HG03521 (cell line): ENCODE measurements at regions not wholly inside any gene's neighbourhood (a gene's known extent, or its start where the extent isn't known, plus 50 kb on each side); places are given as distances from the start of the nearest gene placed in this dataset.

Experiments
- ATAC-seq: cut with Tn5 transposase; IDR thresholded peaks from one replicate; pipeline ENCODE4 v1.9.1; 2021; ENCODE audit warnings: mild to moderate bottlenecking, moderate library complexity; ENCODE audit not compliant: unreplicated experiment

DNA sequence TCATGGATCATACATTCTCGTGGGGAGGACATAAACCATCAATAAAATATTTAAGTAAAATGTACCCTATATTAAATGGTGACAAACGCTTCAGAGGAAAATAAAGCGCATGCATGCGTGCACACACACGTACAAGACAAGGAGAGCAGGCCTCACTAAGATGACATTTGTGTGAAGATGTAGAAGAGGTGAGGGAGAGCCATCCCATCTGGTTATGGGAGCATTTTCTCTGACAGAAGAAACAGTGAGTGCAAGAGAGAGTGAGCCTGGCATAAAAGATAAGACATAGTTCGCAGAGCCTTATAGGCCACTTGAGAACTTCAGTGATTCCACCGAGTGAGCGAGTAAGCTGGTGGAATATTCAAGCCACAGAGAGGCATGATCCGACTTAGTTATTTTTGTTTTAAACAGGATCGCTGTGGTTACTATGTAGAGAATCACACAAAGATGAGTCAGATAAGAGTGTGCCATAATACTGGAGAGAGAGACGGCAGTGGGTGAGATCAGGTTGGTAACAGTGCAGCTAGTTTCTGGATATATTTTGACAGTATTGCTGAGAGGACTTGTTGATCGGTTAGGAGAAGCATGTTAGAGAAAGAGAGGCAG, 624.2 kb downstream of the PLPP3 start:
- ATAC-seq = no peak

DNA sequence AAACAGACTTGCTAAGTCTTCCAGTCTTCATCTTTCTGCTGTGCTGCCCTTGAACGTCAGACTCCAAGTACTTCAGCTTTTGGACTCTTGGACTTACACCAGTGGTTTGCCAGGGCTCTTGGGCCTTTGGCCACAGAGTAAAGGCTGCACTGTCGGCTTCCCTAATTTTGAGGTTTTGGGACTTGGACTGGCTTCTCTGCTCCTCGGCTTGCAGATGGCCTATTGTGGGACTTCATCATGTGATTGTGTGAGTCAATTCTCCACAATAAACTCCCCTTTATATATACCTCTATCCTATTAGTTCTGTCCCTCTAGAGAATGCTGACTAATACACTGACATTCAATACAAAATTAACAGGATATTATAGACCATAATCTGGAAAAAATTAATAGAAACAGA, 628.1 kb downstream of the PLPP3 start:
- ATAC-seq = no peak

DNA sequence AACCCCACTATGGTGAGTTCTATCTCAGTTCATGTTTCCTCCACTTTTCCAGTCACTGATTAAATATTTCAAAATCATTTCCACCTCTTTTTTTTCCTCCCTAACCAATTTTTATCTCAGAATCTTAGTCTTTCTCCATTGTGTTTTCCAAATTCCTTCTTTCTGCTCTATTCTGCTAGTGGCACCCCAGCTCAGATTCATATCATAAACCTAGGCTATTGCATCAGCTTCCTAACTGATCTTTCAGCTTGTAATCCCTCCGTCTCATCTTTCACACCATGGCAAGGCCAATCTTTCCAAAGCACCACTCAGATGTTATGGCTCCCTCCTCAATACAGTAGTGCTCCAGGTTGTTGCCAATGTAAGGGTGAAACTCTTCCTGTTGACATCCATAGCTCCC, 631.9 kb downstream of the PLPP3 start:
- no peak for ATAC-seq

DNA sequence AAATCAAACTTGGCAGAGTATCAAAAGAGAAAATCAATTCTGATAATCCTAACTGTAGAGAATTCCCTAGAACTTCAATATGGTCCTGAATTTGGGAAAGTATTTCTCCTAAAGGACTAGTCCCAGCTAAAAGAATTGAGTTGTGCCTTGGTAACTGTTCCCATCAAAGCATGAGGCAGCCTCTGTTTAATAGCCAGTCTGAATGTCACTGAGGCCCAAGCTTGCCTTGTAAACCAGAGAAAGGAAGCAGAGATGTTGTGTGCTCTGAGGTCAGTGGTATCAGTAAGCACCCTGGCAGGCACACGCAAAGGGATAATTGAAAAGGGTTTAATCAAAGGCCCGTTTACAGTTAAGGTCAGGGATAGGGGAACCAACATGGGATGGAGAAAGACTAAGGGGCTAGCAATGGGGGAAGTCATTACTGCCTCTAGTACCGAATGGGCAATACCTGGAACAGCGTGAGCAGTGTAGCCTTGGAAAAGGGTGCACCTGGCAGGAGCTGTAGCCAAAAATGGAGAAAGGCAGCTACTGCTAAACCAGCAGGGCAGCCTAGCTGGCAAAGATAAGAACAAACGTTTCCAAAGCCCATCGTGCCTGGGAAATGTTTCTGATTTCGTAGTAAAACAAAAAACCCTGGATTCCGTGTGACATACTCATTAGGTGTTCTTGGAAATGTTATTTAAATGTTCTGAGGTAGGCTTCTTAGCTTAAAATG, 635.5 kb downstream of the PLPP3 start:
- ATAC-seq = no peak

DNA sequence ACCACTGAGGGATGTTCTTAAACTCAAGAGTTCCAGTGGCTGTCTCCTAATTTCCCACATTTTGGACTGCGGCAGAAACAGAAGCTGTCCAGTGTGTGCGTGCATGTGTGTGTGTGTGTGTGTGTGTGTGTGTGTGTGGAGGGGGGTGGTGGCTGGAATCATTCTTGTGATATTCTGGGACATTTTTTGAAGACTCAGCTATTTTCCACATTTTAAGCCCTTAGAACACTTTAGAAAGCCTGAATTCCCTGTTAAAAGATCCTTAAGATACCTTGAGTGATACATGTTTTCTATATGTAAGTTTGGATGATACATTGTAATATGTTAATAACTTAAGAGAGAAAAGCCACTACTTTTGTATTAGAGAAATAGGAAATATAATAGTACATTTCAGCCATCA, 636.4 kb downstream of the PLPP3 start:
- ATAC-seq = no peak

DNA sequence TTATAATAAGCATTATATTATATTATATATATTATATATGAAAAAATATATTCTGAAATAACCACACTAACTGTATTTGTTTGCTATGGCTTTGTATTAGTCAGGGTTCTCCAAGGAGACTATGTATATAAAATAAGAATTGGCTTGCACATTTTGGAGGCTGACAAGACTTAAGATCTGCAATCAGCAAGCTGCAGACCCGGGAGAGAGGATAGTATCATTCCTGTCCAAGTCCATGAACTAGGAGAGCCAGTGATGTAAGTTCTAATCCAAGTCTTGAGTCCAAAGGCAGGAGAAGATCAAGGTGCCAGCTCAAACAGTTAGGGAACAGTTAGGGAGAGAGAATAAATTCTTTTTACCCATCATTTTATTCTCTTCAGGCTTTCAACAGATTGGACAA, 639.5 kb downstream of the PLPP3 start:
- no peak for ATAC-seq

DNA sequence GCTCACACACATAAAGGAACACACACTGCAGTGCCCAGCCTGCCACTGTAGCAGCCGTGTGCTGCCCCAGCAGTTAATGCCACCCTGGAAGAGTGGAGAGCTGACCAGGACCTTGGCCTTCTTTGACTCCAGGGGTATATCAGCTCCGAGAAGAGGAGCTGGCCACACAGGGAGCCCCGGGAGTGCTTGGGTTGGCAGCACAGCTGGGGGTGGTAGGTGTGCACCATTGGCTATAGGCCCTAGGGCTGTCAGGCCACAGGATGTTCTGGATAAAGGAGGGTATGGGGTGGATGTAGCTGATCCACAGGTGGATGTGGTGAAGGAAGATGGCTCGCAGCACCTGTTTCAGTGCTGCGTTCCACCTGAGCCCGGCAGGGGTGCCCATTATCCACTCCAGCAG, 640.5 kb downstream of the PLPP3 start:
- no peak for ATAC-seq

DNA sequence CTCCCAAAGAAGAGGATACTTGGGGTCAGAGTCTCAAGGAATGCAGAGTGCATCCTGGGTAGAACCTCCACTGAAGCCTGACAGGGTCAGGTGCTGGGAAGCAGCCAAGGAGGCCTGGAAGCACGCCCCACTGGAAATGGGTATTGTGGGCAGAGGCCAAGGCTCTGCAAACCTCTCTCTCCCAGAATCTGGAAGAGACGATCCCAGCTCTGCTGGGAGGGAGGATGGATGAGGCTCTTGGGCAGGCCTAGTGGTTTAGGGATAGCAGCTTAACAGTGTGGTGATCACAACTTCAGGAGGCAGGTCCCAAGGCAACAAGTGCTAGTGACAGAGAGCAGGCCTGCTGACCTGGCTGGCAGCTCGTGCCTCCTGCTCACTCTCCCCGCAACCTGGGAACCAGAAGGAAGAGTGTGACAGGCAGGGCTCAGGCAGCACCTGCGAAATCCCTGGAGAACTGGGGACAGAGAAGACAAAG, 641.0 kb downstream of the PLPP3 start:
- ATAC-seq = no peak

DNA sequence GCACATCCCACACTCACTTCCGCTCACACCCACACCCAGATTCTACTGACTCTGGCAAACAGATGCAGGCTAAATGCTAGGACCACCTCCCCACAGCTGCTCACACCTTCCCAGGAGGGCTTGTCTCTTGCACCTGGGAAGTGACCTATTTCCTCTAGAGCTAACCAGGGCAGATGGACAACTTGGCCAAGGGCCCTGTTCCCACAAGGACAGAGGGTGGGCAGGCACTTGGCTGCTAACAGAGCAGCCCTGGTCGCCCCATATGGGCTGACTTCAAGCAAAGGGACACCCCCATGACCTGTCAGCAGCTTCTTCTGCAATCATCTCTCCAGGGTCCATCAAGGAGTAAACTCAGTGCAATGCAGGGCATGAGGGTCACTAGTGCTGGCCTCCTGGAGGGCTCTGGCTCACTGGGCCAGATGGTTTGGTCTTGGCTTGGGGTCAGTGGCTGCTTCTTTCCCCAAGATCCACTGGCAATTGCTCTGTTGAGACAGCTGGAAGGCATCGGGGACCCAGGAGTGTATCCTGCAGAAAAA, 641.5 kb downstream of the PLPP3 start:
- ATAC-seq = no peak

DNA sequence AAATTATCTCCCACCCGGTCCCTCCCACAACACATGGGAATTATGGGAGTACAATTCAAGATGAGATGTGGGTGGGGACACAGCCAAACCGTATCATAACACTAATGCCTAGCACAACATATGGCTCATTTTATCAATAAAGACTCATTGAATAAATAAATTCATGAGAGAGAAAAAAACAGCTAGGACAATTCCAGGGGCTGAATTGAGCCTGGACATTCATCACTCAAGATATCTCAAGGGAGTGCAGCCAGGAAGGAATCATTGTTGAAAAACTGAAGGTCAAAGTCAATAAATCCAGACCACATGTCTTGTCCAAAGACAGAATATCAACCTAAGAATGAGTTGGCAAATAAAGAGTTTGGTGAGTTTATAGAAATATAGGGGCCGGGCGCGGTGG, 644.1 kb downstream of the PLPP3 start:
- ATAC-seq = no peak

DNA sequence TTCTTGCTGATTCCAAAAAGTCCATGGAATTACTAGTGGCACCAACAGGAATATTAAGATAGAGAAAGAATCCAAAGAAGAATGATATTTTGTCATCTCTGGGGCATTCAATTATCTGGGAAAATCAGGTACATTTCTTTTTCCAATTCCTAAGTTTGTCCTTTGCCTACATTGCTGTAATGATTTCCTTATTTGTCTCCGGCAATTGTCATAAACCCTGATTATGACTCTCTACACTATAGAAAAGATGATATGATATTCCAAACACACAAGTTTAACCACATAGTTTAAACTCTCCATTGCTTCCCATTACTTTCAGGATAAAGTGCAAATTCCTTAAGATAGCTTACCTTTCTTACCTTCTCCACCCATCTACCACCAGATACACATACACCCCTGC, 647.0 kb downstream of the PLPP3 start:
- no peak for ATAC-seq

DNA sequence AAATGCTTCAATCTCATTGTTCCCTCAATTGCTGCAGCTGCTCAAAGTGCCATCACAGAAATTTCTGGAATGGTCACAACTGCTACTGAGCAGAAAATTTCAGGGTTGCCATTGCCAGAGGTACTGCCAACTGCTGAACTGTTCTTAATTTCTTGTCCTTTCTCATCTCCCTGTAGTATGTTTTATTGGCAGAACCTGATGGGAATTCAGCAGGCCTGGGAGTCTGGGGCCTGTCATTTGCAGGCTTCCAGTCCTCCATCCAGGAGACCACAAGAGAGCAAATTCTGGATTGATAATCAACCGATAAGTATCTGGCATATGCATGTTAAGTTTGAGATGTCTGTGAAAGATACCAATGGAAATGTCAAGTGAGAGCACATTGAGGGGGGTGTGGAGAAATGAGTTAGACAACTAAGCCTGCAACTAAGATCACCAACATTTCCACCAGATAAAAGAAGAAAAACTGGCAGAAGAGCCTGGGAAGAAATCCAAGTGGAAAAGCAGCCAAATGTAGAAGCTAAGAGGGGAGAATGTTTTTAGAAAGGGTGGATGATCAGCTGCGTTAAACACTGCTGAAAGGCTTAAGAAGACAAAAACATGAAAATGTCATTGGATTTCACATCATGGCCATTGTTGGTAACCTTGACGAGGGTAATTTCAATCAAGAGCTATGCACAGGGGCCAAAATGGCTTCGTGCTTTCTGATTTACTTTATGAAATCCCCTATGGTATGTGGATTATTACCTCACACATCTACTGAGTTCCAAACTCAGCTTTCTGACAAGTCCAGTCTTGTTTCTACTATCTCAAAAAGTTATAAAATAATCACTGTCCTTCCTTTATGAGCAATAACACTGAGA, 648.1 kb downstream of the PLPP3 start:
- no peak for ATAC-seq

DNA sequence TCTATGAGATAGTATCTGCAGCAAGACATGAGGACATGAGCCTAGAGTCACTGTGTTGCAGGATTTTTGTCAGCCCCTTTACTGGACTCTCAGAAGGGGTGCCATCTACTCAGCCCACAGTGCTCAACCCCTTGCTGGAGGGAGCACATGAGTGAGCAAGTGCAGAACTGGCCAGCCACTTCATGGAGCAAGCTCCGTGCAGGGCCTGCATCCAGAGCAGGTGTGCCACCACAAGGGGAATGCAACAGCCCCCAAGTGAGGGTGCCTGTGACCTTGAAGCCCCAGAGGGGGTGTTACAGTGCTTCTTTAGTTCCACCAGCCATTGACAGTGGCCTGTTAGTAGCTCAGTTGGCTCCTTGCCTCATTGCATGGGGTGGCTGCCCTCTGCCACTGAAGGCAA, 649.7 kb downstream of the PLPP3 start:
- ATAC-seq = no peak

DNA sequence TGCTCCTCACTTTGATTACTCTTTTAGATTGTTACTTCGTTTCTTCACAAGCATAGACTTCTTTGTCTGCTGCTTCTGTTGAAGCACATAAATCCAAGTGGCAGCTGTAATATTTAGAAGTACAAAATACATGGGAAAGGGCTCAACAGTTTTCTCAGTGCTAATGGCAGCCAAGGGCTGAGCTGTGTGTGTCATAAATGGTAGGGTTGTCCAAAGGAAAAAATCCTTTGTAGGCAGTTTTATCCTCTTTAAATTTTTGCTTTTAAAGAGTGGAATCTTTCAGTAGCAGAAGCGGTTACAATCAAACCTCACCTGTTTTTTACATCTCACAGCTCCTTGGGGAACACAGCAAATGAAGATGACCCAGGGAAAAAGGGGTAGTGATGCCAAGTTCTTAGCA, 650.8 kb downstream of the PLPP3 start:
- ATAC-seq = no peak

DNA sequence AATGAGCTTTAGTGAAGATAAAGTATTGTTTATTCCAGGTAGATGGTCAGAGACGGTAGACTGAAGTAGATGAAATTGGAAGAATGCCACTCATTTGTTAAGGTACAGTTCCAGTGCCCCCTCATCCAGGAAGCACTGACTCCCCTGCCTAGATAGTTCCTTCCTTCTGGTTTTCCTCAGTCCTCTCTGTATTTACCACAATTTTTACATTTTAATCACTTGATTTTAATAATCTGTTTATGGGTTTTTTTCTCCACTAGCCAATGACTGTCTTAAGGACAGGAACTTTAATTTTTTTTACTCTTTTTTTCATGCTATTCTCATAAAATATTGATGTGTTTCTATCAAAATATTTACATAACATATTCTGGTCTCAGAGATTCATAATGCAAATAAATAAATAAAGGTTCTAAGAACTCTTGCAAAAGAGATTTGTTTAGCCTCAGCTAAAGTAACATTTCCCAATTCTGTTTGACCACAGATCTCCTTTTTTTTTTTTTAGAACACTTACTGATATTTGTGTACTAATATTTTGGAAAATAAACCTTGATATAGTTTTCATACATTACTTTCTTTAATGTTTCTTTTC, 651.6 kb downstream of the PLPP3 start:
- ATAC-seq = no peak

DNA sequence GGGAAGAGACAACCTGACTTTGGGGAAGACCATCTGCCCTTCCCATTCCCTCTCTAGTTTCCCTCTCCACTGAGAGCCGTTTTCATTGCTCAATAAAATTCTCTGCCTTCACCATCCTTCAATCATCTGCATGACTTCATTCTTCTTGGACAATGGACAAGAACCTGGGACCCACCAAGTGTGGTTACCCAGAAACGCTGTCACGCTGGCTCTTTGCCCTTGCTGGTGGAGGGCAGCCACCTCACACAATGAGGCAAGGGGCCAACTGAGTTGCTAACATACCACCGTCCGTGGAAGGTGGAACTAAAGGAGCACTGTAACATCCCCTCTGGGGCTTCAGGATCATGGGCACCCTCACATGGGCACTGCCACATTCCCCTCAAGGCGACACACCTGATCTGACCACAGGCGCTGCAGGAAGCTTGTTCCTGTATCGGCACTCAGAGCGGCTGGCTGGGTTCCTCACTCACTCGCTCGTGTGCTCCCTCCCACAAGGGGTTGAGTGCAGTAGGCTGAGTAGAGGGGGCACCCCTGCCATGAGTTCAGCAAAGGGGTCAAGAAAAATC, 652.4 kb downstream of the PLPP3 start:
- no peak for ATAC-seq

DNA sequence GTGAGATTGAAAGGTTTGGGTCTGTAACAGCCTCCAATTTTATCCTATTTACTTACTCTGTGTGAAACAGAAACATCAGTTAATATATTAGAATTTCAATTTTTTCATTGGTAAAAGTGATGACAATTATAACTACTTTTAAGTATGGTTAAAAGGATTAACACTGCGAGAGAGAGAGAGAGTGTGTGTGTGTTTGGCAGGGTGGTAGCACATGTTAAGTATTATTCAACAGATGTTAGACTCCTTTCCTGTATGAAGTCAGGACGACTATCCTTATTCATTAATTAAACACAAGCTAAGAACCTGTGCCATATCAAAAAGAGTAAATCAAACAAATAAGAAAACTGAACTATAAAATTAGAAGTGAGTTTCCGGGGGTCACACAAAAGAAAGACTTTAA, 662.5 kb downstream of the PLPP3 start:
- no peak for ATAC-seq

DNA sequence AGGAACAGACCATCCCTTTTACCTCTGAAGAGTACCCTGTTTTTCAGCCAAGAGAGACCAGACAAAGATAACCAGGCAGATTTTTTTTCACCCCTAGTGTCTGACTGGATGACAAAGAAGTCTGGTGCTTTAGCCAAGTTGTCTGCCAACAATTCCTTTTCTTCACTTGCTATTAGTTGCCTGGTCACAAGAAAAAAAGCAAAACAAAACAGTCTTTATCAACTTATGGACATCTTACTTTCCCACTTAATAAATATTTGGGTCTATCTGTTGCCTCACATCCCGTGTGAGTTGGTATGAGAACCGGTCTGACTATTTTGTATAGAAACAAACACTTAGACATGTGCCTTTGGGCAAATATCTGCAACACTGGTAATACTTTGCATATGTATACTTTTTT, 662.9 kb downstream of the PLPP3 start:
- ATAC-seq = no peak

DNA sequence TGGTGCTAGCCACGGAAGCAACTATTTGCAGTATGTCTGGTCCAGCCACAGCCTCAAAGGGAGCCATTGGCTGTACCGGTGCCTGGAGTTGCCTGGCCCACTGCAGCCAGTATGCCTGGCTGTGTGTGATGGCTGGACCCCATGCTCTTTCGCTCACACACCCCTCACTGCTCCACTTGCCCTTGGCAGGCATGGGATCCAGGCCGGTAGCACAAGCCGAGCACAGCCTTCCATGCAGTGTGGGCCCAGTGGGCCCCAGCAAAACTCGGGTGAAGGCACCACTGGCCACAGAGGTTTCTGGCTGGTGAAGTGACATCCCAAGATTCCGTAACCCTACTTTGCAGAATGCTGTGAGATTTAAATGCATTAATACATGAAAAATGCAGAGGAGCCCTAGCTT, 665.8 kb downstream of the PLPP3 start:
- no peak for ATAC-seq

DNA sequence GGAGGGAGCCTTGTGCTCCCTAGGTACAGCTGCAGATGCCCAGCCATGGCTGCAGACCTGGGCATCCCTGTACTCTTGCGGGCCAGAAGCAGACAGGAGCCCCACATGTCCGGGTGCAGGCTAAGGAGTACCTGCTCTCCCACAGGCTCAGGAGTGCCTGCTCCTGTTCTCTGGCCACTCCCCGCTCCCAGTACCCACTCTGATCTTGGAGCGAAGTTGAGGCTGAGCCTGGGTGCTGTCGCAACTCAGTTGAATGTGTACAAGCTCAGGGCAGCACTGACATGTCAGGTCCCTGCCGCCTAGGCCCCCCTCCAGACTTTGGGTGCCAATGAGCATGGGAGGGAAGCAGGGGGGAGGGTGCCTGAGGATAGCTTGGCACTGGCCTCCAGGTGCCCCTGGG, 666.9 kb downstream of the PLPP3 start:
- ATAC-seq = no peak

DNA sequence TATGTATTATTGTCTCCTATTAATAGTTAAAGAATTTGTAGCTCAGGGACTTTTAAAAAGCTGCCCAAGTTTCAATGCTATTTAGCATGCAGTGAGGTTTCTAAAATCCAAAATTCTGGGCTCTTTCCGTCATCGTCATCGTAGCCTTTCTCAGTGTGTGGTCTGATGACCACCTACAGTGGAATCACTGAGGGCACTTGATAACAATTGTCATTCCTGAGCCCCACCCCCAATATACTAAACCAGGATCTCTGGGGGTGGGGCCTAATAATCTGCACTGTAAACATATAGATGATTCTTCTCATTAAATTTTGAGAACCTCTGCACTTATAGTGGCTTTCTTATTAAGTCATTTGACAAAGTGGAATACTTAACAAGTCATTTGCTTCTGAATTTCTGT, 674.8 kb downstream of the PLPP3 start:
- no peak for ATAC-seq
